ENCODE measurements at regions not wholly inside any gene's neighbourhood (a gene's known extent, or its start where the extent isn't known, plus 50 kb on each side); places are given as distances from the start of the nearest gene placed in this dataset.

- TF ChIP-seq POLR2A (IDR thresholded peaks at IDR 0.05; ENCODE audit: extremely low read depth, insufficient read length) (no peak), MYC (IDR thresholded peaks at IDR 0.05; ENCODE audit: low read depth, low read length) (no peak)
- TF ChIP-seq, protein P1, sequence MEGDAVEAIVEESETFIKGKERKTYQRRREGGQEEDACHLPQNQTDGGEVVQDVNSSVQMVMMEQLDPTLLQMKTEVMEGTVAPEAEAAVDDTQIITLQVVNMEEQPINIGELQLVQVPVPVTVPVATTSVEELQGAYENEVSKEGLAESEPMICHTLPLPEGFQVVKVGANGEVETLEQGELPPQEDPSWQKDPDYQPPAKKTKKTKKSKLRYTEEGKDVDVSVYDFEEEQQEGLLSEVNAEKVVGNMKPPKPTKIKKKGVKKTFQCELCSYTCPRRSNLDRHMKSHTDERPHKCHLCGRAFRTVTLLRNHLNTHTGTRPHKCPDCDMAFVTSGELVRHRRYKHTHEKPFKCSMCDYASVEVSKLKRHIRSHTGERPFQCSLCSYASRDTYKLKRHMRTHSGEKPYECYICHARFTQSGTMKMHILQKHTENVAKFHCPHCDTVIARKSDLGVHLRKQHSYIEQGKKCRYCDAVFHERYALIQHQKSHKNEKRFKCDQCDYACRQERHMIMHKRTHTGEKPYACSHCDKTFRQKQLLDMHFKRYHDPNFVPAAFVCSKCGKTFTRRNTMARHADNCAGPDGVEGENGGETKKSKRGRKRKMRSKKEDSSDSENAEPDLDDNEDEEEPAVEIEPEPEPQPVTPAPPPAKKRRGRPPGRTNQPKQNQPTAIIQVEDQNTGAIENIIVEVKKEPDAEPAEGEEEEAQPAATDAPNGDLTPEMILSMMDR (IDR thresholded peaks at IDR 0.05; ENCODE audit: low read depth, low read length): no peak
- TF ChIP-seq, protein P2, sequence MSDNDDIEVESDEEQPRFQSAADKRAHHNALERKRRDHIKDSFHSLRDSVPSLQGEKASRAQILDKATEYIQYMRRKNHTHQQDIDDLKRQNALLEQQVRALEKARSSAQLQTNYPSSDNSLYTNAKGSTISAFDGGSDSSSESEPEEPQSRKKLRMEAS (IDR thresholded peaks at IDR 0.05; ENCODE audit: low read depth, low read length): no peak
- no peak for DNase-seq (ENCODE audit: low read depth)
- no peak overlapping the region for H3K4me3 ChIP-seq (ENCODE audit: low read depth, low read length)
Observed at GRCh38 chr7:54831046-54831643, 72.1 kb upstream of the SEC61G start.

DNA sequence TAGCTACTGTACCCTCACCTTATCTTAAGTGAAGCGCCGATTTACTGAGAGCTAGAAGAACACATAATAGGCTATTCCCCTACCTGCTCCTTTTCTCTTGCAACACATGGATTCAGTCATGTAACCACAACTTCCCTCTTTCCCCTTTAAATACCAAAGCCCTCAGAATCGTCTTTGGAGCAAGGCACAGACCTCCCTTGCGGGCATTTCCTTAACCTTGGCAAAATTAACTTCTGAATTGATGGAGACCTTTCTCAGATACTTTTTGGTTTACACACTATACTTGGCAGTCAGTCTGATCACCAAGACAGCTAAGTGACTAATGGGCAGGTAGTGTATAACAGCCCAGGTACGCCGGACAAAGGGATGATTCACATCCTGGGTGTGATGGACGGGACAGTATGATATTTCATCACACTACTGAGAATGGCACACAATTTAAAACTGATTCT, 72.7 kb upstream of the SEC61G start:
- peak; percentile 35 for DNase-seq (ENCODE audit: low read depth)
- no peak overlapping the region for H3K4me3 ChIP-seq (ENCODE audit: low read depth, low read length)
- TF ChIP-seq MYC (IDR thresholded peaks at IDR 0.05; ENCODE audit: low read depth, low read length): no peak
- TF ChIP-seq, protein P2 (IDR thresholded peaks at IDR 0.05; ENCODE audit: low read depth, low read length): no peak

GRCh38 chr7:54833001-54833467, 74.0 kb upstream of the SEC61G start:
- no peak overlapping the region for H3K4me3 ChIP-seq (ENCODE audit: low read depth, low read length)
- TF ChIP-seq MYC (IDR thresholded peaks at IDR 0.05; ENCODE audit: low read depth, low read length) (no peak), POLR2A (IDR thresholded peaks at IDR 0.05; ENCODE audit: extremely low read depth, insufficient read length) (no peak)
- TF ChIP-seq, protein P1 (IDR thresholded peaks at IDR 0.05; ENCODE audit: low read depth, low read length): no peak
- TF ChIP-seq, protein P2 (IDR thresholded peaks at IDR 0.05; ENCODE audit: low read depth, low read length): no peak
- DNase-seq (ENCODE audit: low read depth): no peak

DNA sequence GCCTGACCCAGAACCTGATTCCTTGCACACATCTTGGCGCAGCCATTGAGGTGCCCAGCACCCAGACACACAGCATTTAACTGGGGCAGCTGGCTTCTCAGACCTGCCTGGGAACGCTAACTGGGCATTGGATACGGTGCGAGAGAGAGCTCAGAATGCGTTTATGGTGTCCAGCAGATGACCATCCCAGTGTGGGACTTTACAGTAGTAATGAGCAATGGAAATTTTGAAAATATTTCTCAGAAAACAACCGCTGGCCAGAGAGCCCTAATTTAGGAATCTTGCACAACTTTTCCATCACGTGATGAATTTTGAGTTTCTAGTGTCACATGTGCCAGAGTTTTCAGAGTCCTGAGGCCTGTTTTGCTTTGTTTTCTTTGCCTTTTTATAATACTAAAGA, 78.2 kb upstream of the SEC61G start:
- H3K4me3 ChIP-seq (ENCODE audit: low read depth, low read length): no peak overlapping the region
- no peak for TF ChIP-seq MYC (IDR thresholded peaks at IDR 0.05; ENCODE audit: low read depth, low read length)
- TF ChIP-seq, protein P2 (IDR thresholded peaks at IDR 0.05; ENCODE audit: low read depth, low read length): no peak
- TF ChIP-seq POLR2A (IDR thresholded peaks at IDR 0.05; ENCODE audit: extremely low read depth, insufficient read length): no peak
- TF ChIP-seq, protein P1 (IDR thresholded peaks at IDR 0.05; ENCODE audit: low read depth, low read length): no peak
- DNase-seq (ENCODE audit: low read depth): no peak

GRCh38 chr7:54837761-54838160, 78.8 kb upstream of the SEC61G start:
- TF ChIP-seq, protein P2 (IDR thresholded peaks at IDR 0.05; ENCODE audit: low read depth, low read length): no peak
- TF ChIP-seq MYC (IDR thresholded peaks at IDR 0.05; ENCODE audit: low read depth, low read length) (no peak), POLR2A (IDR thresholded peaks at IDR 0.05; ENCODE audit: extremely low read depth, insufficient read length) (no peak)
- TF ChIP-seq, protein P1 (IDR thresholded peaks at IDR 0.05; ENCODE audit: low read depth, low read length): no peak
- DNase-seq (ENCODE audit: low read depth): no peak
- no peak overlapping the region for H3K4me3 ChIP-seq (ENCODE audit: low read depth, low read length)

DNA sequence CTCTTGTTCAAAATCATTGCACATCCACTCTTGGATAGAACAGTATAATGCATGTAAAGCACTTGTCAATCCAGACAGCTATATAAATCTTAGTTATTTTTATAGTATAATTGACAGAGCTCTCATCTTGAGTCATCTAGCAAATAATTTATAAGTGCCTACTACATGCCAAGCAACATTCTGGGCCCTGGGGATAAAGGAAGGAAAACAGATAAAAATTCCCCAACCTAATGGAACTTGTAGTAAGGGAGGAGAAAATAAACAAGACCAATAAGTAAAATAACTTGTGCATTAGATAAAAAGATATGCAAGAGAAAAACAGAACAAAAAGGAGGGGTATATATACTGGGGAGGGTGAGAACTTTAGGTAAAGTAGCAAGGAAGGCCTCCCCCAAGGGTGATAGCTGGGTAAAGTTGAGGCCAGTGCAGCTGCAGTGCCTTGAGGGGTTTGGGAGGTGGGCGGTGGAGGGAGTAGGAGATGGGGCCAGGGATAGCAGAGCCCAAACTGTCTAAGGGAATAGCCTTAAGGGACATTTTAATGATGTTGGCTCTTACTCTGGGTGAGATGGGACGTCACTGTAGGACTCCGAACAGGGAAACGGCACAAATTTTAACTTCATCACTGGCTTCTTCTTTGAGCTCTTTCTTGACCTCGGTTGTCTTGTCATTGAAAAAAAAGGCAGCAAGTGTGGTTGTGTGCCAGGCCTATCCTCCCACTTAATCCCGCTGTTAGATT, 79.3 kb upstream of the SEC61G start:
- H3K4me3 ChIP-seq (ENCODE audit: low read depth, low read length): no peak overlapping the region
- no peak for DNase-seq (ENCODE audit: low read depth)
- TF ChIP-seq, protein P1 (IDR thresholded peaks at IDR 0.05; ENCODE audit: low read depth, low read length): no peak
- TF ChIP-seq POLR2A (IDR thresholded peaks at IDR 0.05; ENCODE audit: extremely low read depth, insufficient read length) (no peak), MYC (IDR thresholded peaks at IDR 0.05; ENCODE audit: low read depth, low read length) (no peak)
- TF ChIP-seq, protein P2 (IDR thresholded peaks at IDR 0.05; ENCODE audit: low read depth, low read length): no peak
